ENCODE measurements at regions not wholly inside any gene's neighbourhood (a gene's known extent, or its start where the extent isn't known, plus 50 kb on each side); places are given as distances from the start of the nearest gene placed in this dataset.

- Histone ChIP-seq H3K36me3 (ENCODE audit: low read depth, missing control alignments) (no peaks in the 10 kb centered on the region), H3K9me3 (no peaks in the 10 kb centered on the region), H3K27me3 (no peaks in the 10 kb centered on the region), H3K4me3 (no peak overlapping the region), H3K27ac (no peak overlapping the region), H3K4me1 (no peaks in the 10 kb centered on the region)
- no peak for DNase-seq
- 78 to 89% methylated on average over 4 of the region's 4 CpGs for WGBS, 2 donors
- intact Hi-C loops (cut with DNase I; ENCODE audit: low total_unique reads), result no loop called here
- TF ChIP-seq CTCF (IDR thresholded peaks at IDR 0.05) (no peak), POLR2A (IDR thresholded peaks at IDR 0.05) (no peak)
Measured at GRCh38 chr7:17123020-17123419, 175.4 kb upstream of the AHR start.

- Histone ChIP-seq H3K9me3 (no peaks in the 10 kb centered on the region), H3K36me3 (ENCODE audit: low read depth, missing control alignments) (no peaks in the 10 kb centered on the region), H3K27ac (no peak overlapping the region), H3K27me3 (no peaks in the 10 kb centered on the region), H3K4me1 (no peaks in the 10 kb centered on the region), H3K4me3 (no peak overlapping the region)
- TF ChIP-seq POLR2A (IDR thresholded peaks at IDR 0.05) (no peak), CTCF (IDR thresholded peaks at IDR 0.05) (no peak)
- WGBS, 2 donors, result 83 to 84% methylated on average over 3 of the region's 3 CpGs
- intact Hi-C loops (cut with DNase I; ENCODE audit: low total_unique reads), result no loop called here
- DNase-seq, result no peak
Measured at GRCh38 chr7:17126413-17127268, 171.8 kb upstream of the AHR start.

GRCh38 chr7:17129218-17129617, 169.2 kb upstream of the AHR start:
- no peak overlapping the region for H3K4me3 ChIP-seq
- DNase-seq, result no peak
- H3K4me1 ChIP-seq, result no peaks in the 10 kb centered on the region
- H3K9me3 ChIP-seq, result no peaks in the 10 kb centered on the region
- H3K27ac ChIP-seq, result no peak overlapping the region
- intact Hi-C loops (cut with DNase I; ENCODE audit: low total_unique reads), result no loop called here
- WGBS, 2 donors, result 82 to 93% methylated on average over 2 of the region's 2 CpGs
- no peaks in the 10 kb centered on the region for H3K36me3 ChIP-seq (ENCODE audit: low read depth, missing control alignments)
- H3K27me3 ChIP-seq, result no peaks in the 10 kb centered on the region
- TF ChIP-seq CTCF (IDR thresholded peaks at IDR 0.05) (no peak), POLR2A (IDR thresholded peaks at IDR 0.05) (no peak)

- no peaks in the 10 kb centered on the region for H3K36me3 ChIP-seq (ENCODE audit: low read depth, missing control alignments)
- no peak for TF ChIP-seq CTCF (IDR thresholded peaks at IDR 0.05)
- TF ChIP-seq POLR2A (IDR thresholded peaks at IDR 0.05), result no peak
- intact Hi-C loops (cut with DNase I; ENCODE audit: low total_unique reads), result no loop called here
- no peaks in the 10 kb centered on the region for H3K4me1 ChIP-seq
- no peak overlapping the region for H3K27ac ChIP-seq
- no peaks in the 10 kb centered on the region for H3K9me3 ChIP-seq
- no peak overlapping the region for H3K4me3 ChIP-seq
- H3K27me3 ChIP-seq, result no peaks in the 10 kb centered on the region
- DNase-seq, result no peak
- WGBS, 2 donors, result 42 to 53% methylated on average over 5 of the region's 5 CpGs
Measured at GRCh38 chr7:17130281-17131059, 168.0 kb upstream of the AHR start.
